ENCODE measurements at regions not wholly inside any gene's neighbourhood (a gene's known extent, or its start where the extent isn't known, plus 50 kb on each side); places are given as distances from the start of the nearest gene placed in this dataset.

GRCh38 chr3:117987256-117987655, 1047.4 kb downstream of the IGSF11 start:
- no peak overlapping the region for H3K27ac Mint-ChIP-seq
- no peak for DNase-seq (ENCODE audit: extremely low spot score, unreplicated experiment)
- no peaks in the 10 kb centered on the region for H3K36me3 Mint-ChIP-seq
- no peak for TF ChIP-seq CTCF (conservative IDR thresholded peaks at IDR 0.05)
- no peaks in the 10 kb centered on the region for H3K27me3 Mint-ChIP-seq
- H3K4me3 Mint-ChIP-seq = no peak overlapping the region
- H3K9me3 Mint-ChIP-seq = no peaks in the 10 kb centered on the region
- no peaks in the 10 kb centered on the region for H3K4me1 Mint-ChIP-seq (ENCODE audit: unreplicated experiment)

- no peaks in the 10 kb centered on the region for H3K9me3 Mint-ChIP-seq
- H3K36me3 Mint-ChIP-seq = no peaks in the 10 kb centered on the region
- no peak overlapping the region for H3K27ac Mint-ChIP-seq
- no peak overlapping the region for H3K4me3 Mint-ChIP-seq
- H3K4me1 Mint-ChIP-seq (ENCODE audit: unreplicated experiment) = no peaks in the 10 kb centered on the region
- TF ChIP-seq CTCF (conservative IDR thresholded peaks at IDR 0.05) = no peak
- no peak for DNase-seq (ENCODE audit: extremely low spot score, unreplicated experiment)
- peaks cover 8% of the 10 kb centered on the region for H3K27me3 Mint-ChIP-seq
Observed at GRCh38 chr3:117989982-117990381, 1044.7 kb downstream of the IGSF11 start.

GRCh38 chr3:117990627-117991026, 1044.0 kb downstream of the IGSF11 start:
- H3K27ac Mint-ChIP-seq = no peak overlapping the region
- H3K9me3 Mint-ChIP-seq = no peaks in the 10 kb centered on the region
- TF ChIP-seq CTCF (conservative IDR thresholded peaks at IDR 0.05) = no peak
- H3K27me3 Mint-ChIP-seq = peaks cover 8% of the 10 kb centered on the region
- no peak overlapping the region for H3K4me3 Mint-ChIP-seq
- no peaks in the 10 kb centered on the region for H3K4me1 Mint-ChIP-seq (ENCODE audit: unreplicated experiment)
- H3K36me3 Mint-ChIP-seq = no peaks in the 10 kb centered on the region
- DNase-seq (ENCODE audit: extremely low spot score, unreplicated experiment) = no peak

GRCh38 chr3:117995842-117996437, 1038.7 kb downstream of the IGSF11 start:
- no peak for DNase-seq (ENCODE audit: extremely low spot score, unreplicated experiment)
- Mint-ChIP-seq H3K9me3 (no peaks in the 10 kb centered on the region), H3K4me1 (ENCODE audit: unreplicated experiment) (no peaks in the 10 kb centered on the region), H3K4me3 (no peak overlapping the region), H3K36me3 (no peaks in the 10 kb centered on the region), H3K27ac (no peak overlapping the region), H3K27me3 (peaks cover 11% of the 10 kb centered on the region)
- no peak for TF ChIP-seq CTCF (conservative IDR thresholded peaks at IDR 0.05)

- TF ChIP-seq CTCF (conservative IDR thresholded peaks at IDR 0.05) = peak; percentile 93
- H3K27ac Mint-ChIP-seq = no peak overlapping the region
- no peaks in the 10 kb centered on the region for H3K9me3 Mint-ChIP-seq
- no peaks in the 10 kb centered on the region for H3K4me1 Mint-ChIP-seq (ENCODE audit: unreplicated experiment)
- H3K4me3 Mint-ChIP-seq = no peak overlapping the region
- H3K36me3 Mint-ChIP-seq = no peaks in the 10 kb centered on the region
- peaks cover 11% of the 10 kb centered on the region for H3K27me3 Mint-ChIP-seq
- peak; percentile 87 for DNase-seq (ENCODE audit: extremely low spot score, unreplicated experiment)
Observed at GRCh38 chr3:117997201-117998049, 1037.2 kb downstream of the IGSF11 start.

All from type B pancreatic cell (in vitro differentiated cells).